ENCODE measurements at regions not wholly inside any gene's neighbourhood (a gene's known extent, or its start where the extent isn't known, plus 50 kb on each side); places are given as distances from the start of the nearest gene placed in this dataset.
"Not testable (repeated sequence)": the region's sequence is repeated elsewhere in the genome, so short reads cannot be mapped to it uniquely, and the experiment has no call there.

GRCh38 chr16:88134899-88135682 lies 183.9 kb downstream of the BANP start:
- H3K23ac ChIP-seq (ENCODE audit: insufficient read length); H3K18ac ChIP-seq (ENCODE audit: extremely low read depth, low read length); H3K36me3 ChIP-seq (ENCODE audit: control insufficient read depth in 2 of 4, insufficient read depth in 4 of 4, low read length in 3 of 4); H4K20me1 ChIP-seq (replicated peaks in 1 of 2; ENCODE audit: control insufficient read depth in 1 of 2, insufficient read depth in 2 of 2, low read length in 2 of 2); H3K79me1 ChIP-seq (ENCODE audit: low read depth, low read length); H3K23me2 ChIP-seq (ENCODE audit: low read depth, low read length); H2BK120ac ChIP-seq (replicated peaks; ENCODE audit: low read depth, low read length); H2BK15ac ChIP-seq (ENCODE audit: low read length); H2AK5ac ChIP-seq (ENCODE audit: low read depth, low read length); H2BK20ac ChIP-seq (ENCODE audit: low read length); CTCF ChIA-PET (ENCODE audit: partially characterized antibody); H3K4me1 ChIP-seq (replicated peaks in 1 of 4; ENCODE audit: control insufficient read depth in 3 of 4, insufficient read depth in 4 of 4, low read length in 3 of 4); H2AFZ ChIP-seq (ENCODE audit: low read length); DNase-seq (ENCODE audit: low read depth in 1 of 2, low spot score in 2 of 2); H3K14ac ChIP-seq (ENCODE audit: insufficient read length); H2BK12ac ChIP-seq (ENCODE audit: low read depth, low read length); H2BK5ac ChIP-seq (ENCODE audit: low read depth, low read length); H3K9ac ChIP-seq (replicated peaks in 1 of 4; ENCODE audit: extremely low read depth in 1 of 4, low read depth in 3 of 4, low read length in 3 of 4); FAIRE-seq; H4K8ac ChIP-seq (ENCODE audit: extremely low read depth, insufficient read depth, low read length); H4K5ac ChIP-seq (ENCODE audit: insufficient read length, low read depth, low read length); H4K91ac ChIP-seq (replicated peaks; ENCODE audit: insufficient read length, low read length); H3K56ac ChIP-seq (replicated peaks; ENCODE audit: insufficient read length, low read depth, low read length); H3K27ac ChIP-seq (ENCODE audit: low read depth, low read length); POLR2A ChIA-PET (ENCODE audit: partially characterized antibody); H3K4me2 ChIP-seq (ENCODE audit: insufficient read depth in 1 of 2, low read depth in 2 of 2, low read length in 2 of 2); H3K4me3 ChIP-seq (ENCODE audit: extremely low read depth in 1 of 4, insufficient read depth in 2 of 4, low read depth in 3 of 4, low read length in 4 of 4); H3K27me3 ChIP-seq (replicated peaks in 1 of 4; ENCODE audit: control insufficient read depth in 3 of 4, extremely low read depth in 1 of 4, insufficient read depth in 3 of 4, low read length in 3 of 4); H3K79me2 ChIP-seq (ENCODE audit: control insufficient read depth in 1 of 2, insufficient read depth in 2 of 2, low read length in 2 of 2); H3K4ac ChIP-seq (replicated peaks; ENCODE audit: insufficient read length, low read depth, low read length): not testable (repeated sequence)
- 92% methylated on average over 19 of the region's 24 CpGs; no CpG with 5 or more reads in 1 of the 2 experiments for WGBS, 2 experiments (ENCODE audit: extremely low coverage in 1 of 2, insufficient coverage in 1 of 2, insufficient read length in 1 of 2, insufficient replicate concordance in 2 of 2, low coverage in 1 of 2, low lambda C conversion rate in 2 of 2, missing lambda C conversion rate in 1 of 2)
- H3K9me3 ChIP-seq (ENCODE audit: insufficient read depth in 2 of 2, low read depth in 1 of 2, low read length in 1 of 2) = peaks cover 13 to 18% of the 10 kb centered on the region in 2 experiments; a peak in 2 of 4 replicates

- H2BK20ac ChIP-seq (ENCODE audit: low read length); H3K4me2 ChIP-seq (ENCODE audit: insufficient read depth in 1 of 2, low read depth in 2 of 2, low read length in 2 of 2); H3K4me1 ChIP-seq (replicated peaks in 1 of 4; ENCODE audit: control insufficient read depth in 3 of 4, insufficient read depth in 4 of 4, low read length in 3 of 4); H3K56ac ChIP-seq (replicated peaks; ENCODE audit: insufficient read length, low read depth, low read length); H4K20me1 ChIP-seq (replicated peaks in 1 of 2; ENCODE audit: control insufficient read depth in 1 of 2, insufficient read depth in 2 of 2, low read length in 2 of 2); H3K36me3 ChIP-seq (ENCODE audit: control insufficient read depth in 2 of 4, insufficient read depth in 4 of 4, low read length in 3 of 4); H3K18ac ChIP-seq (ENCODE audit: extremely low read depth, low read length); H3K14ac ChIP-seq (ENCODE audit: insufficient read length); H4K8ac ChIP-seq (ENCODE audit: extremely low read depth, insufficient read depth, low read length); H2BK5ac ChIP-seq (ENCODE audit: low read depth, low read length); H2BK12ac ChIP-seq (ENCODE audit: low read depth, low read length); H2AK5ac ChIP-seq (ENCODE audit: low read depth, low read length); POLR2A ChIA-PET (ENCODE audit: partially characterized antibody); H3K23me2 ChIP-seq (ENCODE audit: low read depth, low read length); H3K27me3 ChIP-seq (replicated peaks in 1 of 4; ENCODE audit: control insufficient read depth in 3 of 4, extremely low read depth in 1 of 4, insufficient read depth in 3 of 4, low read length in 3 of 4); H3K4ac ChIP-seq (replicated peaks; ENCODE audit: insufficient read length, low read depth, low read length); H4K5ac ChIP-seq (ENCODE audit: insufficient read length, low read depth, low read length); H3K79me2 ChIP-seq (ENCODE audit: control insufficient read depth in 1 of 2, insufficient read depth in 2 of 2, low read length in 2 of 2); H3K4me3 ChIP-seq (ENCODE audit: extremely low read depth in 1 of 4, insufficient read depth in 2 of 4, low read depth in 3 of 4, low read length in 4 of 4); H2BK15ac ChIP-seq (ENCODE audit: low read length); H3K27ac ChIP-seq (ENCODE audit: low read depth, low read length); H2BK120ac ChIP-seq (replicated peaks; ENCODE audit: low read depth, low read length); FAIRE-seq; H3K23ac ChIP-seq (ENCODE audit: insufficient read length); DNase-seq (ENCODE audit: low read depth in 1 of 2, low spot score in 2 of 2); H3K9ac ChIP-seq (replicated peaks in 1 of 4; ENCODE audit: extremely low read depth in 1 of 4, low read depth in 3 of 4, low read length in 3 of 4); H2AFZ ChIP-seq (ENCODE audit: low read length); H3K79me1 ChIP-seq (ENCODE audit: low read depth, low read length); H4K91ac ChIP-seq (replicated peaks; ENCODE audit: insufficient read length, low read length): not testable (repeated sequence)
- 93% methylated on average over 13 of the region's 13 CpGs; no CpG with 5 or more reads in 1 of the 2 experiments for WGBS, 2 experiments (ENCODE audit: extremely low coverage in 1 of 2, insufficient coverage in 1 of 2, insufficient read length in 1 of 2, insufficient replicate concordance in 2 of 2, low coverage in 1 of 2, low lambda C conversion rate in 2 of 2, missing lambda C conversion rate in 1 of 2)
- CTCF ChIA-PET (ENCODE audit: partially characterized antibody) = interaction anchor here (0.6 to 1.7 kb wide), 2 partner anchors 178 to 345 kb away, joined by 3 read pairs; no protein-coding TSS in a partner anchor
- peaks cover 13 to 18% of the 10 kb centered on the region in 2 experiments; a peak in 2 of 4 replicates for H3K9me3 ChIP-seq (ENCODE audit: insufficient read depth in 2 of 2, low read depth in 1 of 2, low read length in 1 of 2)
These were observed 185.0 kb downstream of the BANP start for GRCh38 chr16:88136211-88136713.

Measured in H1 (cell line).